OCI-LY7 (cell line): ENCODE measurements at regions not wholly inside any gene's neighbourhood (a gene's known extent, or its start where the extent isn't known, plus 50 kb on each side); places are given as distances from the start of the nearest gene placed in this dataset.
"Not testable (repeated sequence)": the region's sequence is repeated elsewhere in the genome, so short reads cannot be mapped to it uniquely, and the experiment has no call there.

Experiments
- BruUV-seq: library from RNA; stranded (reverse); fragments of 400-500 nt; replicated peaks from 2 replicates; lab custom pipeline; 2021; lab: Mats Ljungman, UMichigan
- CTCF ChIA-PET: fragments of 300-600 bp; sonication (Branson Sonifier 250); formaldehyde crosslinking; loops from one replicate; lab custom pipeline; 2022; ENCODE audit warnings: antibody characterized with exemption; ENCODE audit not compliant: unreplicated experiment; lab: Charles Lee
- POLR2A ChIA-PET: fragments of 300-600 bp; sonication (Branson Sonifier 250); formaldehyde crosslinking; loops from one replicate; lab custom pipeline; 2022; ENCODE audit warnings: antibody characterized with exemption; lab: Charles Lee
- DNase-seq: peaks from one replicate; pipeline ENCODE4 v3.0.0-alpha.2; 2015; ENCODE audit warnings: low spot score
- H2AFZ ChIP-seq: fragments of 200-600 bp; sonication (generic), shearing (Covaris generic); 2 replicates; pipeline ENCODE4 v1.6.1; 2014; ENCODE audit warnings: mild to moderate bottlenecking, antibody characterized with exemption, low read length, moderate library complexity
- H3K27ac ChIP-seq: fragments of 200-600 bp; sonication (generic); 2 replicates; pipeline ENCODE4 v1.5.1; 2014; ENCODE audit warnings: mixed run types, low read depth, mild to moderate bottlenecking, moderate library complexity, low read length, inconsistent platforms; ENCODE audit not compliant: poor library complexity, severe bottlenecking
- H3K36me3 ChIP-seq: fragments of 200-600 bp; sonication (generic); 2 replicates; pipeline ENCODE4 v1.6.1; 2014; ENCODE audit warnings: mild to moderate bottlenecking, antibody characterized with exemption, low read length, moderate library complexity, mixed read lengths; ENCODE audit not compliant: insufficient read depth
- H3K4me1 ChIP-seq: fragments of 200-600 bp; sonication (generic); 2 replicates; pipeline ENCODE4 v1.5.1; 2014; ENCODE audit warnings: mild to moderate bottlenecking, low read length; ENCODE audit not compliant: insufficient read depth, poor library complexity, severe bottlenecking
- H3K4me2 ChIP-seq: fragments of 200-600 bp; sonication (generic); 2 replicates; pipeline ENCODE4 v1.6.1; 2014; ENCODE audit warnings: mild to moderate bottlenecking, low read length
- H3K4me3 ChIP-seq: fragments of 200-600 bp; sonication (generic); 2 replicates; pipeline ENCODE4 v1.5.1; 2014; ENCODE audit warnings: mild to moderate bottlenecking, low read depth, low read length; ENCODE audit not compliant: poor library complexity, severe bottlenecking
- H3K79me2 ChIP-seq: fragments of 200-600 bp; sonication (generic); 2 replicates; pipeline ENCODE4 v1.6.1; 2016; ENCODE audit warnings: low read depth, mild to moderate bottlenecking, low read length, moderate library complexity, mixed read lengths; ENCODE audit not compliant: insufficient read depth
- H3K9me2 ChIP-seq: fragments of 200-600 bp; sonication (generic); 2 replicates; pipeline ENCODE4 v1.6.1; 2016; ENCODE audit warnings: mild to moderate bottlenecking, low read length, mixed read lengths; ENCODE audit not compliant: insufficient read depth
- H3K9me3 ChIP-seq: fragments of 200-600 bp; sonication (generic); 2 replicates; pipeline ENCODE4 v1.6.1; 2014; ENCODE audit warnings: mild to moderate bottlenecking, mixed run types, low read length, mixed read lengths
- H4K20me1 ChIP-seq: fragments of 200-600 bp; sonication (generic); 2 replicates; pipeline ENCODE4 v1.6.1; 2014; ENCODE audit warnings: mild to moderate bottlenecking, antibody characterized with exemption, low read length, moderate library complexity, mixed read lengths; ENCODE audit not compliant: insufficient read depth
- CTCF ChIP-seq: fragments of 200-600 bp; sonication (generic); conservative IDR thresholded peaks from 2 replicates; pipeline ENCODE4 v1.5.1; 2014; ENCODE audit warnings: mild to moderate bottlenecking, antibody characterized with exemption, low read length, moderate library complexity, mixed read lengths
- EZH2phosphoT487 ChIP-seq: fragments of 200-600 bp; sonication (generic); IDR thresholded peaks from 2 replicates; pipeline ENCODE4 v1.6.1; 2018; ENCODE audit warnings: low read depth, borderline replicate concordance, mild to moderate bottlenecking, mixed run types, antibody characterized with exemption, low read length, moderate library complexity, mixed read lengths
- intact Hi-C: fragments of 100-400 bp; cut with micrococcal nuclease; formaldehyde crosslinking; loops from one replicate; pipeline ENCODE4 v1.10.0; 2022; ENCODE audit not compliant: unreplicated experiment

- Histone ChIP-seq H3K4me3 (no peak overlapping the region), H3K9me2 (no peaks in the 10 kb centered on the region), H3K27ac (no peak overlapping the region), H3K4me1 (no peaks in the 10 kb centered on the region), H3K36me3 (no peaks in the 10 kb centered on the region), H3K79me2 (no peaks in the 10 kb centered on the region), H3K4me2 (no peak overlapping the region), H4K20me1 (no peaks in the 10 kb centered on the region), H2AFZ (no peak overlapping the region), H3K9me3 (no peaks in the 10 kb centered on the region)
- no TSS peak for BruUV-seq
- TF ChIP-seq CTCF (peak; percentile 86), EZH2phosphoT487 (no peak)
- POLR2A ChIA-PET: no interaction called here
- intact Hi-C loops: no loop called here
- peak; percentile 18 for DNase-seq
- CTCF ChIA-PET: no interaction called here
Measured at GRCh38 chr11:90288212-90288821, 65.5 kb upstream of the CHORDC1 start.

GRCh38 chr11:90286640-90287039 lies 63.8 kb upstream of the CHORDC1 start:
- no peak overlapping the region for H2AFZ ChIP-seq
- ChIA-PET POLR2A (interaction anchor here (0.5 kb wide), 1 partner anchor 21 kb away, joined by 6 read pairs; no protein-coding TSS in a partner anchor), CTCF (no interaction called here)
- H3K27ac ChIP-seq: no peak overlapping the region
- H3K79me2 ChIP-seq: no peaks in the 10 kb centered on the region
- H3K36me3 ChIP-seq: no peaks in the 10 kb centered on the region
- H3K9me3 ChIP-seq: no peaks in the 10 kb centered on the region
- H4K20me1 ChIP-seq: no peaks in the 10 kb centered on the region
- no peak for TF ChIP-seq CTCF
- TF ChIP-seq EZH2phosphoT487: no peak
- no peak for DNase-seq
- no peaks in the 10 kb centered on the region for H3K9me2 ChIP-seq
- no peaks in the 10 kb centered on the region for H3K4me1 ChIP-seq
- BruUV-seq: no TSS peak
- no peak overlapping the region for H3K4me2 ChIP-seq
- no peak overlapping the region for H3K4me3 ChIP-seq
- intact Hi-C loops: no loop called here

GRCh38 chr11:90284171-90284570 lies 61.3 kb upstream of the CHORDC1 start:
- DNase-seq: no peak
- Histone ChIP-seq H3K27ac (no peak overlapping the region), H3K9me3 (no peaks in the 10 kb centered on the region), H3K36me3 (no peaks in the 10 kb centered on the region), H3K4me3 (no peak overlapping the region), H3K4me1 (no peaks in the 10 kb centered on the region), H3K4me2 (no peak overlapping the region), H2AFZ (no peak overlapping the region), H3K9me2 (no peaks in the 10 kb centered on the region), H3K79me2 (no peaks in the 10 kb centered on the region), H4K20me1 (no peaks in the 10 kb centered on the region)
- no peak for TF ChIP-seq EZH2phosphoT487
- no peak for TF ChIP-seq CTCF
- intact Hi-C loops: no loop called here
- BruUV-seq: no TSS peak
- CTCF ChIA-PET: no interaction called here
- POLR2A ChIA-PET: interaction anchor here (0.6 kb wide), 1 partner anchor 48 kb away, joined by 5 read pairs; no protein-coding TSS in a partner anchor

- H2AFZ ChIP-seq, intact Hi-C loops, H3K27ac ChIP-seq, CTCF ChIA-PET, H3K79me2 ChIP-seq, BruUV-seq, H4K20me1 ChIP-seq, H3K9me2 ChIP-seq, DNase-seq, H3K4me2 ChIP-seq, H3K36me3 ChIP-seq, H3K4me3 ChIP-seq, H3K4me1 ChIP-seq, H3K9me3 ChIP-seq: not testable (repeated sequence)
- POLR2A ChIA-PET: interaction anchor here (0.7 kb wide), 1 partner anchor 8 kb away, joined by 7 read pairs; no protein-coding TSS in a partner anchor
Measured at GRCh38 chr11:90282551-90283071, 59.8 kb upstream of the CHORDC1 start.
